ENCODE measurements at regions not wholly inside any gene's neighbourhood (a gene's known extent, or its start where the extent isn't known, plus 50 kb on each side); places are given as distances from the start of the nearest gene placed in this dataset.
"Not testable (repeated sequence)": the region's sequence is repeated elsewhere in the genome, so short reads cannot be mapped to it uniquely, and the experiment has no call there.

GRCh38 chr4:133314991-133315390 is 165.9 kb downstream of the PCDH10 start:
- Histone ChIP-seq H3K9me3 (replicated peaks; ENCODE audit: control insufficient read depth, low read depth, low read length) (no peaks in the 10 kb centered on the region), H3K36me3 (ENCODE audit: control insufficient read depth, insufficient read depth, low read length) (no peaks in the 10 kb centered on the region), H3K27ac (ENCODE audit: low read length) (no peak overlapping the region), H3K4me3 (ENCODE audit: low read length) (no peak overlapping the region), H3K27me3 (ENCODE audit: control insufficient read depth, insufficient read depth, low read length) (no peaks in the 10 kb centered on the region), H3K4me1 (ENCODE audit: control insufficient read depth, insufficient read depth, low read length) (no peaks in the 10 kb centered on the region)
- WGBS (ENCODE audit: insufficient coverage), result no CpG with 5 or more reads among the region's 1 CpG
- DNase-seq, result no peak

DNA sequence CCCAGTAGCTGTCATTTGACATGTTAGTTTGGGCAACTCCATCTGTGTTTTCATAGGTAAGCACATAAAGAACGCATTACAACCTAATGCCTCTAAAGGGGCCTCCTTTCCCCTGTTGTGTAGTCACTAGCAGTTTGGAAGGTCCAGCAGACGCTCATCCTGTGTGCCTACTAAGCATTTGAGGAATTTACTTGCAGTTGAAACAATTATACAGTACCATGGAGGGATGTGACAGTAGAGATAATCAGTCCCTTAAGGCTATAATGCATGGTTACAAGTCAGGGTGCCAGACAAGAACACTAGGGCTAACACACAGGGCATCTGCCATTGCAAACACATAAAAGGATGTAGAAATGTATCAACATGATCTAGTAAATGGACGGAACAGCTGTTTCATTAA is 138.3 kb downstream of the PCDH10 start:
- WGBS (ENCODE audit: insufficient coverage), result 80% methylated on average over 1 of the region's 3 CpGs

GRCh38 chr4:133278591-133278990 is 129.5 kb downstream of the PCDH10 start:
- Histone ChIP-seq H3K4me3 (ENCODE audit: low read length) (no peak overlapping the region), H3K27ac (ENCODE audit: low read length) (no peak overlapping the region), H3K36me3 (ENCODE audit: control insufficient read depth, insufficient read depth, low read length) (no peaks in the 10 kb centered on the region), H3K4me1 (ENCODE audit: control insufficient read depth, insufficient read depth, low read length) (no peaks in the 10 kb centered on the region), H3K9me3 (replicated peaks; ENCODE audit: control insufficient read depth, low read depth, low read length) (peaks cover 2% of the 10 kb centered on the region), H3K27me3 (ENCODE audit: control insufficient read depth, insufficient read depth, low read length) (no peaks in the 10 kb centered on the region)
- no peak for DNase-seq
- whole genome bisulfite sequencing (ENCODE audit: insufficient coverage), result no CpG with 5 or more reads among the region's 1 CpG

More for the DNA sequence above, 138.3 kb downstream of the PCDH10 start:
- no peaks in the 10 kb centered on the region for H3K27me3 ChIP-seq (ENCODE audit: control insufficient read depth, insufficient read depth, low read length)
- H3K36me3 ChIP-seq (ENCODE audit: control insufficient read depth, insufficient read depth, low read length), result no peaks in the 10 kb centered on the region
- no peaks in the 10 kb centered on the region for H3K9me3 ChIP-seq (replicated peaks; ENCODE audit: control insufficient read depth, low read depth, low read length)
- no peak overlapping the region for H3K27ac ChIP-seq (ENCODE audit: low read length)
- no peaks in the 10 kb centered on the region for H3K4me1 ChIP-seq (ENCODE audit: control insufficient read depth, insufficient read depth, low read length)
- no peak for DNase-seq
- no peak overlapping the region for H3K4me3 ChIP-seq (ENCODE audit: low read length)

DNA sequence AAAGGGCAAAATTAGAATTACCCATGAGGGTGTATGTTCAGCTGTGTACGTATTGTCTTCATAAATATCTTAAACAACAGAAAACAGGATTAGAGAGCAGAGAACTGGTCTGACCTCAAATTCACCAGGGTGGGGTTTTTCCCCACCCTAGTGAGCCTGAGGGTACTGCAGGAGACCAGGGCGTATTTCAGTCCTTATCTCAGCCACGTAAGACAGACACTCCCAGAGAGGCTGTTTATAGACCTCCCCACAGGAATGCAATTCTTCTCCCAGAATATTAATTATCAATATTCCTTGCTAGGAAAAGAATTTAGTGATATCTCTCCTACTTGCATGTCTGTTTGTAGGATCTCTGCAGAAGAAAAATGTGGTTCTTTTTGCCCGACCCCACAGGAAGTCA is 128.8 kb downstream of the PCDH10 start:
- H3K27ac ChIP-seq (ENCODE audit: low read length); H3K36me3 ChIP-seq (ENCODE audit: control insufficient read depth, insufficient read depth, low read length); H3K27me3 ChIP-seq (ENCODE audit: control insufficient read depth, insufficient read depth, low read length); H3K4me1 ChIP-seq (ENCODE audit: control insufficient read depth, insufficient read depth, low read length); DNase-seq; H3K4me3 ChIP-seq (ENCODE audit: low read length); H3K9me3 ChIP-seq (replicated peaks; ENCODE audit: control insufficient read depth, low read depth, low read length): not testable (repeated sequence)
- 100% methylated on average over 1 of the region's 4 CpGs for WGBS (ENCODE audit: insufficient coverage)

GRCh38 chr4:133275246-133275645 is 126.2 kb downstream of the PCDH10 start:
- WGBS (ENCODE audit: insufficient coverage), result 100% methylated on average over 1 of the region's 3 CpGs
- Histone ChIP-seq H3K4me3 (ENCODE audit: low read length) (no peak overlapping the region), H3K27ac (ENCODE audit: low read length) (no peak overlapping the region), H3K36me3 (ENCODE audit: control insufficient read depth, insufficient read depth, low read length) (no peaks in the 10 kb centered on the region), H3K4me1 (ENCODE audit: control insufficient read depth, insufficient read depth, low read length) (no peaks in the 10 kb centered on the region), H3K9me3 (replicated peaks; ENCODE audit: control insufficient read depth, low read depth, low read length) (peaks cover 2% of the 10 kb centered on the region), H3K27me3 (ENCODE audit: control insufficient read depth, insufficient read depth, low read length) (no peaks in the 10 kb centered on the region)
- no peak for DNase-seq

DNA sequence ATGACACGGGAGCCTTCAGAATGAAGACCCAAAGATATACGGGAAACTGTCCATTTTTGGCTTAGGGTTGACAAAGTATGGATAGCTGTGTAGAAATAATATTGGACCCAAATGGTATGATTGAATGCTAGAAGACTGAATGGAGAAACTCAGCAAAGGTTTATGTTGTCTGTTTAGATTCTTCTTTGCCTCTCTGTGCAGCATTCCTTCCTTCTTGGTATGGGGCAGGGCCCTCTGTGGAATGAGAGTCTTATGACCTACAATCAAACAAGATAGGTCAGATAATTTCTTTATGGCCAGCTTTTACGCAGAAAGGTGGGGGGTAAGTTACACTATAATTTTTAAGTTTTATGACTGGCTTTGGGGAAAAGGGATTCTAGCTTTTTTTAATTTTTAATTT is 124.3 kb downstream of the PCDH10 start:
- Histone ChIP-seq H3K9me3 (replicated peaks; ENCODE audit: control insufficient read depth, low read depth, low read length) (peaks cover 2% of the 10 kb centered on the region), H3K4me3 (ENCODE audit: low read length) (no peak overlapping the region), H3K36me3 (ENCODE audit: control insufficient read depth, insufficient read depth, low read length) (no peaks in the 10 kb centered on the region), H3K4me1 (ENCODE audit: control insufficient read depth, insufficient read depth, low read length) (no peaks in the 10 kb centered on the region), H3K27ac (ENCODE audit: low read length) (no peak overlapping the region), H3K27me3 (ENCODE audit: control insufficient read depth, insufficient read depth, low read length) (no peaks in the 10 kb centered on the region)
- no peak for DNase-seq
- WGBS (ENCODE audit: insufficient coverage), result 84% methylated on average over 2 of the region's 3 CpGs

DNA sequence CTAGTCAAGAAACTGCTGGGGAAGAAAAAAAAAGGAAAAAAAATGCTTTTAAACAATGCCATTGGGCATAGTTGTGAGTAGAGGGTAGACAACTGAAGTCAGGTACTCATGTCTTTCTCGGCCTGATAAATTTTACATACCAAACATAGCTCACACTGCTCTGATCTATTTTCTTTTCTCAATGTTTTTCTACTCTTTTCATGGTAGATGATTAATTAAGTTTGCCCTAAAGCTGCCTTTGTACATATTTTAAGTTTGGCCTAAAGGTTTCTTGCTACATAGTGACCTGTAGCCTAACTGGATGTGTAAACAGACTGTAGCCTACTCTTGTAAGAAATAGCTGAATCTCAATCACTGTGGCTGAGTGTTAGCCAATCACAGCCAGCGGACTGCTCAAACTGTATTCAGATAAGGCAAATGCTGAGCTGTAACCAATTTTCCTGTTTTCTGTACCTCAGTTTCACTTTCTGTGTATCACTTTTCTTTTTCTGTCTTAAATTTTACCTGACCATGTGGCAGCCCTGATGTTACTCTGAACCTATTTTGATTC is 121.0 kb downstream of the PCDH10 start:
- 89% methylated on average over 1 of the region's 2 CpGs for whole genome bisulfite sequencing (ENCODE audit: insufficient coverage)
- Histone ChIP-seq H3K4me3 (ENCODE audit: low read length) (no peak overlapping the region), H3K27me3 (ENCODE audit: control insufficient read depth, insufficient read depth, low read length) (no peaks in the 10 kb centered on the region), H3K27ac (ENCODE audit: low read length) (no peak overlapping the region), H3K36me3 (ENCODE audit: control insufficient read depth, insufficient read depth, low read length) (no peaks in the 10 kb centered on the region), H3K4me1 (ENCODE audit: control insufficient read depth, insufficient read depth, low read length) (no peaks in the 10 kb centered on the region), H3K9me3 (replicated peaks; ENCODE audit: control insufficient read depth, low read depth, low read length) (no peaks in the 10 kb centered on the region)
- no peak for DNase-seq

DNA sequence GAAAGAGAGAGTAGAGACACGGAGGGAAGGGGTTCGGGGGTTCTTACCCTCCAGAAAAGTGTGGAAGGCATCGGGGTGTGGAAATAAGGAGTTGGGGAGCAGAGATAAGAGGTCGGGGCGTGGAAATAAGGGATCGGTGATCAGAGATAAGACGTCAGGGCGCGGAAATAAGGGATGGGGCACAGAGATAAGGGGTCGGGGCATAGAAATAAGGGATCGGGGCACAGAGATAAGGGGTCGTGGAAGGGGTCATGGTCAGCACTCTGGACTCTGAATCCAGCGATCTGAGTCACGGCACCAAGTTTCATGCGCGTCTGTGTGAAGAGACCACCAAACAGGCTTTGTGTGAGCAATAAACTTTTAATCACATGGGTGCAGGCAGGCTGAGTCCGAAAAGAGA is 119.1 kb downstream of the PCDH10 start:
- H3K4me3 ChIP-seq (ENCODE audit: low read length), result no peak overlapping the region
- DNase-seq, result no peak
- no peaks in the 10 kb centered on the region for H3K27me3 ChIP-seq (ENCODE audit: control insufficient read depth, insufficient read depth, low read length)
- H3K4me1 ChIP-seq (ENCODE audit: control insufficient read depth, insufficient read depth, low read length), result no peaks in the 10 kb centered on the region
- WGBS (ENCODE audit: insufficient coverage), result 87% methylated on average over 17 of the region's 17 CpGs
- no peaks in the 10 kb centered on the region for H3K9me3 ChIP-seq (replicated peaks; ENCODE audit: control insufficient read depth, low read depth, low read length)
- H3K36me3 ChIP-seq (ENCODE audit: control insufficient read depth, insufficient read depth, low read length), result no peaks in the 10 kb centered on the region
- H3K27ac ChIP-seq (ENCODE audit: low read length), result no peak overlapping the region

DNA sequence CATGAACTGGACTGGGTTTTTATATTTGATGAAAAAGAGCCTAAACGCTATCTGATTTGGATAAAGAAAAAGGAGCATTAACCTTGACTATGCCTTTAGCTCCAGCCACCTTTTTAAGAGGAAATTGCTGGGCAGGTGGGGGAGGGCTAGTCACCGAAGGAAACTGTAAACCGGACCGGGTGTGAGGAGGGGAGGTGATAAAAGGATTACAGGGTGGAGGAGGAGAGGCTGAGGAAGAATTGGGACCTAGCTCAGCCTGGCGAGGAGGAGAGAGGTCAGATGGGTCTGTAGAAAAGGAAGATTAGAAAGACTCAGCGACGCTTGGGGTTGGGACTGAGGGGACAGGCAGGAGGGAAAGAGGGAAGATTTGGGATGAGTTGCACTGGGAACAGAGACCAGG is 118.4 kb downstream of the PCDH10 start:
- not testable (repeated sequence) for H3K9me3 ChIP-seq (replicated peaks; ENCODE audit: control insufficient read depth, low read depth, low read length); H3K4me3 ChIP-seq (ENCODE audit: low read length); H3K27me3 ChIP-seq (ENCODE audit: control insufficient read depth, insufficient read depth, low read length); DNase-seq; H3K4me1 ChIP-seq (ENCODE audit: control insufficient read depth, insufficient read depth, low read length); H3K36me3 ChIP-seq (ENCODE audit: control insufficient read depth, insufficient read depth, low read length); H3K27ac ChIP-seq (ENCODE audit: low read length)
- 31% methylated on average over 6 of the region's 7 CpGs for WGBS (ENCODE audit: insufficient coverage)

DNA sequence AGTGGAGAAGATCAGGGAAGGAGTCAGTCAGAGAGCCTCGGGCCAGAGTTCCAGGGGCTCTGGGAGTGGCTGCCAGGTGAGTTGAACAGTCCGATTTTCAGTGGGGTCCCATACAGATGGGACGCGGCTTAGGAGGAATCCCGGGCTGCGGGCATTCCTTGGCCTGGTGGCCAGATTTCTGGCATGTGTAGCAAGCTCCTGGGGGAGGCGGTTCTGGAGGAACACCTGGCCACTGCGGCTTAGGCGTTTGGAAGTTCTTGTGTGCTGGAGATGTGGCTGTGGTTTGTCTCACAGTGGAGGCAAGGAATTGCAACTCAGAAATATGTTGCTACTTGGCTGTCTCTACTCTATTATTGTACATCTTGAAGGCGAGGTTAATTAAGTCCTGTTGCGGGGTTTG is 117.9 kb downstream of the PCDH10 start:
- WGBS (ENCODE audit: insufficient coverage), result no CpG with 5 or more reads among the region's 11 CpGs
- H3K27ac ChIP-seq (ENCODE audit: low read length); H3K27me3 ChIP-seq (ENCODE audit: control insufficient read depth, insufficient read depth, low read length); H3K4me3 ChIP-seq (ENCODE audit: low read length); H3K36me3 ChIP-seq (ENCODE audit: control insufficient read depth, insufficient read depth, low read length); H3K9me3 ChIP-seq (replicated peaks; ENCODE audit: control insufficient read depth, low read depth, low read length); DNase-seq; H3K4me1 ChIP-seq (ENCODE audit: control insufficient read depth, insufficient read depth, low read length): not testable (repeated sequence)

GRCh38 chr4:133264251-133264650 is 115.2 kb downstream of the PCDH10 start:
- H3K27ac ChIP-seq (ENCODE audit: low read length); H3K9me3 ChIP-seq (replicated peaks; ENCODE audit: control insufficient read depth, low read depth, low read length); H3K4me1 ChIP-seq (ENCODE audit: control insufficient read depth, insufficient read depth, low read length); H3K4me3 ChIP-seq (ENCODE audit: low read length); DNase-seq; H3K36me3 ChIP-seq (ENCODE audit: control insufficient read depth, insufficient read depth, low read length); H3K27me3 ChIP-seq (ENCODE audit: control insufficient read depth, insufficient read depth, low read length): not testable (repeated sequence)
- WGBS (ENCODE audit: insufficient coverage), result 68% methylated on average over 3 of the region's 3 CpGs
